AG04450 (cell line): ENCODE measurements at regions not wholly inside any gene's neighbourhood (a gene's known extent, or its start where the extent isn't known, plus 50 kb on each side); places are given as distances from the start of the nearest gene placed in this dataset.

Experiments used
- CTCF ChIA-PET: fragments of 300-600, 350-600 bp; formaldehyde crosslinking; extraction: SDS; loops from one replicate; lab custom pipeline; 2022; ENCODE audit warnings: antibody characterized with exemption, inconsistent platforms; lab: Charles Lee
- POLR2A ChIA-PET: fragments of 350-600 bp; formaldehyde crosslinking; extraction: SDS; loops from one replicate; lab custom pipeline; 2021; ENCODE audit warnings: antibody characterized with exemption, inconsistent platforms; lab: Yijun Ruan, JAX
- DNase-seq: peaks from one replicate; pipeline ENCODE4 v3.0.0-alpha.2; 2011; ENCODE audit warnings: low read depth, low spot score
- H3K27ac ChIP-seq: one replicate; pipeline ENCODE4 v1.5.1; 2012; ENCODE audit warnings: low read depth, low read length, control low read depth
- H3K27me3 ChIP-seq: one replicate; pipeline ENCODE4 v1.6.0; 2012; ENCODE audit warnings: low read length; ENCODE audit not compliant: control insufficient read depth, insufficient read depth
- H3K4me3 ChIP-seq: 2 replicates; pipeline ENCODE4 v1.5.1; 2011; ENCODE audit warnings: mild to moderate bottlenecking, low read depth, low read length, control low read depth
- H3K9me3 ChIP-seq: 2 replicates; pipeline ENCODE4 v1.5.1; 2012; ENCODE audit warnings: low read length; ENCODE audit not compliant: control insufficient read depth, insufficient read depth
- TF ChIP-seq, protein P1 (sequence below): IDR thresholded peaks from 2 replicates; pipeline ENCODE4 v1.5.1; 2011; ENCODE audit warnings: low read depth, low read length, control low read depth, inconsistent platforms

DNA sequence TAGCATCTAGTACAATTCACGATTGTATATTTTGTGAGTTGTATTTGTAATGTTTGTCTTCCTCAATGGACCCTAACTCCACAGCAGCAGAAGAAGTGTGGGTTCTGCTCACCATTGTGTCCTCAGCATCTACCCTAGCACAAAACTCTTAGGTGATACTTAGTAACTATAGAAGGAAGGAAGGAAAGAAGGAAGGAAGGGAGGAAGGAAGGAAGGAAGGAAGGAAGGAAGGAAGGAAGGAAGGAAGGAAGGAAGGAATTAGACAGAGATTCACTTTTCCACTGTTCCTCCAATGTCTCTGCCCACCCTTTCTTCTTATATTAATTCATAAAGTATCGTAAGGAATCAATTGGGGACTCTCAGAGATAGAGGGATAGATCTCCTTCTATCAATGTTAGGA lies 288.2 kb downstream of the NFIB start:
- no peaks in the 10 kb centered on the region for H3K9me3 ChIP-seq
- DNase-seq: no peak
- H3K27ac ChIP-seq: no peak overlapping the region
- POLR2A ChIA-PET: no interaction called here
- CTCF ChIA-PET: no interaction called here
- no peak overlapping the region for H3K4me3 ChIP-seq
- H3K27me3 ChIP-seq: peaks cover 12% of the 10 kb centered on the region
- TF ChIP-seq, protein P1, sequence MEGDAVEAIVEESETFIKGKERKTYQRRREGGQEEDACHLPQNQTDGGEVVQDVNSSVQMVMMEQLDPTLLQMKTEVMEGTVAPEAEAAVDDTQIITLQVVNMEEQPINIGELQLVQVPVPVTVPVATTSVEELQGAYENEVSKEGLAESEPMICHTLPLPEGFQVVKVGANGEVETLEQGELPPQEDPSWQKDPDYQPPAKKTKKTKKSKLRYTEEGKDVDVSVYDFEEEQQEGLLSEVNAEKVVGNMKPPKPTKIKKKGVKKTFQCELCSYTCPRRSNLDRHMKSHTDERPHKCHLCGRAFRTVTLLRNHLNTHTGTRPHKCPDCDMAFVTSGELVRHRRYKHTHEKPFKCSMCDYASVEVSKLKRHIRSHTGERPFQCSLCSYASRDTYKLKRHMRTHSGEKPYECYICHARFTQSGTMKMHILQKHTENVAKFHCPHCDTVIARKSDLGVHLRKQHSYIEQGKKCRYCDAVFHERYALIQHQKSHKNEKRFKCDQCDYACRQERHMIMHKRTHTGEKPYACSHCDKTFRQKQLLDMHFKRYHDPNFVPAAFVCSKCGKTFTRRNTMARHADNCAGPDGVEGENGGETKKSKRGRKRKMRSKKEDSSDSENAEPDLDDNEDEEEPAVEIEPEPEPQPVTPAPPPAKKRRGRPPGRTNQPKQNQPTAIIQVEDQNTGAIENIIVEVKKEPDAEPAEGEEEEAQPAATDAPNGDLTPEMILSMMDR: no peak

DNA sequence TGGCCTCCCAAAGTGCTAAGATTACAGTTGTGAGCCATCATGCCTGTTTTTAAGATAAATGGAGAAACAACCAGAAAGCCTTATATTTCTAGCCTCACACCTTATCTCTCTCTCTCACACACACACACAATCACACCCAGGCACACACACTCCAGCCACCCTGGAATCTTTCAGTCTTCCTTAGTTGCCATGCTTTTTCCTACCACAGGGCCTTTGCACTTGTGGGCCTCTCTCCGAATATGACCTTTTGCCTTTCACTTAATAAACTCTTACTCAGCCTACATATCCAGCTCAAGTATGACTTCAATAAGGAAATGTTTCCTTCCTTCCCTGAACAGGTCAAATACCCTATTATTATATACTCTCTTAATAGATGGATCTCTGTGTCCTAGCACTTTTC lies 290.7 kb downstream of the NFIB start:
- H3K27ac ChIP-seq: no peak overlapping the region
- peaks cover 12% of the 10 kb centered on the region for H3K27me3 ChIP-seq
- H3K4me3 ChIP-seq: no peak overlapping the region
- no peaks in the 10 kb centered on the region for H3K9me3 ChIP-seq
- DNase-seq: no peak
- CTCF ChIA-PET: no interaction called here
- TF ChIP-seq, protein P1: no peak
- POLR2A ChIA-PET: no interaction called here

DNA sequence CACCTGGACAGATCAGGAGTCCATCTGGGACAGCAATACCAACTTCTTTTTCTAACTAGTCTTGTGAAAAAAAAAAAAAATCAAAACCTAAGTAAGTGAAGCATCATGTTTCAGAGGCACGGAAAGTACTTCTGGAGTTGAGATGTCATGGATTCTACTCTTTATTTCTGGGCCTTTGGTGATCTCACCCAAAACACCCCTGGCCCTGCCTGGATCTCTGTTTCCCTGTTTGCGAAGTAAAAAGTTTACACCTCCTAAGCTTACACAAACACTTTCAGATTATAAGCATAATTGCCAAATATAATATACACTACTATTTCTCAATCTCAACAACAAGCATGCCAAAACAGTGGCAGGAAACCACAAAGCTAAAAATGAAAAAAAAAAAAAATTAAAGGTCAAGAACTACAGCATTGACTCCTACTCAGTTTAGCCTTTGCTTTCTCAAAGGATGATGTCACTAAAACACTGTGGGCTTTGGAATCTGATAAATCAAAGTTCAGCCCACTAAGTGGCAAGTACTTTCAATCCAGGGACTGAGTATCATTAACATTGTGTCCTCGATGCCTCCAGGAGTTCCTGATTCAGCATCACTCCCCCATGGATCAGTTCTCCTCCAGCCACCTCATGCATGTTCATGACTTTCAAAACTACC lies 291.9 kb downstream of the NFIB start:
- POLR2A ChIA-PET: no interaction called here
- CTCF ChIA-PET: interaction anchor here (0.5 kb wide), 1 partner anchor 19 kb away, joined by 3 read pairs; no protein-coding TSS in a partner anchor
- Histone ChIP-seq H3K4me3 (no peak overlapping the region), H3K27me3 (peaks cover 9% of the 10 kb centered on the region), H3K27ac (no peak overlapping the region), H3K9me3 (no peaks in the 10 kb centered on the region)
- DNase-seq: no peak
- TF ChIP-seq, protein P1: no peak

DNA sequence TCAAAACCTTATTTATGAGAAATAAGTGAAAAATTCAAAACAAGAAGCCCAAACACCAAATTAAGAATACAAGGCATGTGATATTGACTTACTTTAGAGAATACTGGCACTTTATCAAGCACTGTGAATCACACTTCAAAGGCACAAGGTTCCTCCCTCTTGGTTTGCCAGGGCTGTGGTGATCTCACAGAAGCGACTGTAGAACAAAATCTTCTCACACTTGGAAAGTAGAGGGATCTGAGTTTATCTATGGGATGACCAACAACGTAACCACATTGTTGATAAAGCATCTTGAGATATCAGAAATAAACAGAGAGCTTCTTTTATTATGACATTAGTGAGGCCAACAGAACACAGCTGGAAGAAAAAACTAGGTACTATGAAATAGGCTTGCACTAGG lies 295.9 kb downstream of the NFIB start:
- H3K9me3 ChIP-seq: no peaks in the 10 kb centered on the region
- peak; percentile 4 for DNase-seq
- no peak overlapping the region for H3K27ac ChIP-seq
- H3K27me3 ChIP-seq: peaks cover 7% of the 10 kb centered on the region
- ChIA-PET POLR2A (no interaction called here), CTCF (no interaction called here)
- TF ChIP-seq, protein P1: no peak
- no peak overlapping the region for H3K4me3 ChIP-seq

DNA sequence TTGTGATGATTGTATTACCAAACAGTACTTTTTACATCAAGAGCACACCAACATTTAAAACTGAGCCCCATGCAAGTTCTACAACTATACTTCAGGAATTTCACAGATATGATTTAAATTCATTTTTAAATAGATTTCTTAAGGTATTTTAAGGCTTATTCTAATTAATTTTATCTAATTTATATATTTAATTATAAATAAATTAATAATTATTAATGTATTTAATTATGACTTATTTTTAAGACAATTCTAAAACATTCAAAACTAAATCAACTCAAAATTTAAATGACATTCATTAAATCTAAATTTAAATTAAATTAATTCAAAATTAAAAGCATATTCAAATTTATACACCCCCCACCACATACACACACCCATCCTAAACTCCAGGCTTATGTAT lies 299.2 kb downstream of the NFIB start:
- POLR2A ChIA-PET: no interaction called here
- no peak for DNase-seq
- Histone ChIP-seq H3K27ac (no peak overlapping the region), H3K27me3 (peaks cover 11% of the 10 kb centered on the region), H3K4me3 (no peak overlapping the region), H3K9me3 (no peaks in the 10 kb centered on the region)
- TF ChIP-seq, protein P1: no peak
- CTCF ChIA-PET: interaction anchor here (1.3 kb wide), 1 partner anchor 589 kb away, joined by 4 read pairs; no protein-coding TSS in a partner anchor
